ENCODE measurements at regions not wholly inside any gene's neighbourhood (a gene's known extent, or its start where the extent isn't known, plus 50 kb on each side); places are given as distances from the start of the nearest gene placed in this dataset.
"Not testable (repeated sequence)": the region's sequence is repeated elsewhere in the genome, so short reads cannot be mapped to it uniquely, and the experiment has no call there.

- no peak for TF ChIP-seq CTCF (IDR thresholded peaks at IDR 0.05; ENCODE audit: unreplicated experiment)
- no peak overlapping the region for H3K27ac Mint-ChIP-seq
- DNase-seq (ENCODE audit: low spot score, unreplicated experiment) = no peak
- no peaks in the 10 kb centered on the region for H3K36me3 Mint-ChIP-seq (ENCODE audit: insufficient read depth)
- no peak overlapping the region for H3K4me3 Mint-ChIP-seq (ENCODE audit: low read depth)
- peaks cover 16% of the 10 kb centered on the region for H3K4me1 Mint-ChIP-seq (ENCODE audit: low read depth)
- H3K27me3 Mint-ChIP-seq = peaks cover 3% of the 10 kb centered on the region
- H3K9me3 Mint-ChIP-seq (ENCODE audit: low read depth) = no peaks in the 10 kb centered on the region
Measured at GRCh38 chr1:29410476-29410875, 174.2 kb downstream of the PTPRU start.

GRCh38 chr1:29409616-29410015 is 173.3 kb downstream of the PTPRU start:
- Mint-ChIP-seq H3K27ac (no peak overlapping the region), H3K9me3 (ENCODE audit: low read depth) (no peaks in the 10 kb centered on the region), H3K4me3 (ENCODE audit: low read depth) (no peak overlapping the region), H3K27me3 (peaks cover 3% of the 10 kb centered on the region), H3K4me1 (ENCODE audit: low read depth) (peaks cover 13% of the 10 kb centered on the region), H3K36me3 (ENCODE audit: insufficient read depth) (no peaks in the 10 kb centered on the region)
- DNase-seq (ENCODE audit: low spot score, unreplicated experiment) = no peak
- no peak for TF ChIP-seq CTCF (IDR thresholded peaks at IDR 0.05; ENCODE audit: unreplicated experiment)

GRCh38 chr1:29408831-29409605 is 172.7 kb downstream of the PTPRU start:
- Mint-ChIP-seq H3K36me3 (ENCODE audit: insufficient read depth) (no peaks in the 10 kb centered on the region), H3K27ac (no peak overlapping the region), H3K27me3 (no peaks in the 10 kb centered on the region), H3K4me1 (ENCODE audit: low read depth) (peaks cover 9% of the 10 kb centered on the region), H3K9me3 (ENCODE audit: low read depth) (no peaks in the 10 kb centered on the region), H3K4me3 (ENCODE audit: low read depth) (no peak overlapping the region)
- DNase-seq (ENCODE audit: low spot score, unreplicated experiment) = no peak
- TF ChIP-seq CTCF (IDR thresholded peaks at IDR 0.05; ENCODE audit: unreplicated experiment) = no peak

- Mint-ChIP-seq H3K36me3 (ENCODE audit: insufficient read depth) (no peaks in the 10 kb centered on the region), H3K4me1 (ENCODE audit: low read depth) (peaks cover 9% of the 10 kb centered on the region), H3K4me3 (ENCODE audit: low read depth) (no peak overlapping the region), H3K27ac (no peak overlapping the region), H3K27me3 (peaks cover 2% of the 10 kb centered on the region), H3K9me3 (ENCODE audit: low read depth) (no peaks in the 10 kb centered on the region)
- DNase-seq (ENCODE audit: low spot score, unreplicated experiment) = no peak
- no peak for TF ChIP-seq CTCF (IDR thresholded peaks at IDR 0.05; ENCODE audit: unreplicated experiment)
Measured at GRCh38 chr1:29406814-29407213, 170.5 kb downstream of the PTPRU start.

- not testable (repeated sequence) for H3K27ac Mint-ChIP-seq; H3K36me3 Mint-ChIP-seq (ENCODE audit: insufficient read depth); H3K4me1 Mint-ChIP-seq (ENCODE audit: low read depth); H3K4me3 Mint-ChIP-seq (ENCODE audit: low read depth); DNase-seq (ENCODE audit: low spot score, unreplicated experiment); H3K27me3 Mint-ChIP-seq; H3K9me3 Mint-ChIP-seq (ENCODE audit: low read depth)
Measured at GRCh38 chr1:29400203-29400602, 163.9 kb downstream of the PTPRU start.

- no peak for DNase-seq (ENCODE audit: low spot score, unreplicated experiment)
- no peak overlapping the region for H3K27ac Mint-ChIP-seq
- H3K27me3 Mint-ChIP-seq = peaks cover 2% of the 10 kb centered on the region
- no peak overlapping the region for H3K4me3 Mint-ChIP-seq (ENCODE audit: low read depth)
- no peaks in the 10 kb centered on the region for H3K4me1 Mint-ChIP-seq (ENCODE audit: low read depth)
- H3K36me3 Mint-ChIP-seq (ENCODE audit: insufficient read depth) = no peaks in the 10 kb centered on the region
- H3K9me3 Mint-ChIP-seq (ENCODE audit: low read depth) = peaks cover 4% of the 10 kb centered on the region
- TF ChIP-seq CTCF (IDR thresholded peaks at IDR 0.05; ENCODE audit: unreplicated experiment) = no peak
Measured at GRCh38 chr1:29399465-29399864, 163.1 kb downstream of the PTPRU start.

Measured in progenitor cell of endocrine pancreas (in vitro differentiated cells).